22Rv1 (cell line): ENCODE measurements at regions not wholly inside any gene's neighbourhood (a gene's known extent, or its start where the extent isn't known, plus 50 kb on each side); places are given as distances from the start of the nearest gene placed in this dataset.

Experiments used
- H3K27ac ChIP-seq: fragments of 450-650 bp; 2 replicates; pipeline ENCODE4 v1.5.1; 2017
- ZFX ChIP-seq: fragments of 450-650 bp; IDR thresholded peaks from 2 replicates; pipeline ENCODE4 v1.6.1; 2017; ENCODE audit warnings: antibody characterized with exemption, borderline replicate concordance
- TF ChIP-seq, protein P1 (sequence below): fragments of 450-650 bp; IDR thresholded peaks from 2 replicates; pipeline ENCODE4 v1.5.1; 2017; ENCODE audit warnings: mild to moderate bottlenecking

DNA sequence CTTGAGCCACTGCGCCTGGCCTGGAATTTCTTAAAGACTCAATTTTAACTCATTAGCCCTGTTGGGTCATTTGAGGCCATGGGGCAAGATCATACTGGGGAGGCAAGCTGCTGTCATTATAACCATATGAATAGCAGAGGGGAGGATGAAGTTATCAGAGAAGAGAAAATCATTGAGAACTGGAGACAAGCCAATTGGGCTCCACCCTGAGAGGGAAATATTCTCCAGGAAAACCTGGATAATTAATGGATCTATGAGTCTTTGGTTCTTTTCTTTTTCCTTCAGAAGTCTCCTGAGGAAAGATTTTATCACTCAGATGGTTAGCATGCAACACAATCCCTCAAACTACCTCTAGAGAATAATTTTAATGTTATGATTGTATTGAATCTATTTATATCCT lies 569.6 kb upstream of the TUSC1 start:
- no peak for TF ChIP-seq ZFX
- TF ChIP-seq, protein P1, sequence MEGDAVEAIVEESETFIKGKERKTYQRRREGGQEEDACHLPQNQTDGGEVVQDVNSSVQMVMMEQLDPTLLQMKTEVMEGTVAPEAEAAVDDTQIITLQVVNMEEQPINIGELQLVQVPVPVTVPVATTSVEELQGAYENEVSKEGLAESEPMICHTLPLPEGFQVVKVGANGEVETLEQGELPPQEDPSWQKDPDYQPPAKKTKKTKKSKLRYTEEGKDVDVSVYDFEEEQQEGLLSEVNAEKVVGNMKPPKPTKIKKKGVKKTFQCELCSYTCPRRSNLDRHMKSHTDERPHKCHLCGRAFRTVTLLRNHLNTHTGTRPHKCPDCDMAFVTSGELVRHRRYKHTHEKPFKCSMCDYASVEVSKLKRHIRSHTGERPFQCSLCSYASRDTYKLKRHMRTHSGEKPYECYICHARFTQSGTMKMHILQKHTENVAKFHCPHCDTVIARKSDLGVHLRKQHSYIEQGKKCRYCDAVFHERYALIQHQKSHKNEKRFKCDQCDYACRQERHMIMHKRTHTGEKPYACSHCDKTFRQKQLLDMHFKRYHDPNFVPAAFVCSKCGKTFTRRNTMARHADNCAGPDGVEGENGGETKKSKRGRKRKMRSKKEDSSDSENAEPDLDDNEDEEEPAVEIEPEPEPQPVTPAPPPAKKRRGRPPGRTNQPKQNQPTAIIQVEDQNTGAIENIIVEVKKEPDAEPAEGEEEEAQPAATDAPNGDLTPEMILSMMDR, result no peak
- H3K27ac ChIP-seq, result no peak overlapping the region

DNA sequence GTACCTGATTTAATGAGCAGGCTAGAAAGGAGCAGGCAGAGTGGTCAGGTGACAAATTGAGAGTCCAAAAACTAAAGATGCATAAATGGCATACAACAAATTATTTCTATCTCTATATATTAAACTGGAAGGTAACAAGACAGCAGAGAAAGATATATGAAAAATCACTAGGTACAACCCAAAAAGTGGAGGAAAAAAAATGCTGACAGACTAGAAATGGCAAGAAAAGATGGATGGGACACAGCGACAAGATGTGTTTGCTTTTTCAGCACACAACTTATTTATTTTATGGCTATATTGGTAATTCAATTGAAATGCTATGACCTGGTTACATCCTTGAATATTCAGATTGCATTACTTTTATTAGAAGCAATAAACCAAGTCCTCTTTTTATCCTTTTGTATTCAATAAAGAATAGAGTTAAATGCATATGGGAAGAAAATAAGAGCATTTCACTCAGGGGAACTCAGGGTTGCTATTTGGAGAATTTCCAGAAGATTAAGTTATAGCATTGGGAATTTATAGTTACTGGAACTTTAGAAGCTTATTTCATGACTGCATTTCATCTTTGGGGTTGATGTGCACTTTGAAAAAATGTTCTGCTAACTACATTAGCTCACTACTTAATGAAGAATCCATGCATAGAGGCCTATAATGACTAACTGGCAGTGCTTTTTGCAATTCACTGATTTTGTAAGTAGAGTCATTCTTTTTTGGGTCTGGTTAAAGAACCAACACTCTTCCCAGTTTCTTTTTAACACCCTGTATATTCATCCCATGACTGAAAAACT lies 566.6 kb upstream of the TUSC1 start:
- H3K27ac ChIP-seq, result no peak overlapping the region
- TF ChIP-seq, protein P1, result no peak
- no peak for TF ChIP-seq ZFX

DNA sequence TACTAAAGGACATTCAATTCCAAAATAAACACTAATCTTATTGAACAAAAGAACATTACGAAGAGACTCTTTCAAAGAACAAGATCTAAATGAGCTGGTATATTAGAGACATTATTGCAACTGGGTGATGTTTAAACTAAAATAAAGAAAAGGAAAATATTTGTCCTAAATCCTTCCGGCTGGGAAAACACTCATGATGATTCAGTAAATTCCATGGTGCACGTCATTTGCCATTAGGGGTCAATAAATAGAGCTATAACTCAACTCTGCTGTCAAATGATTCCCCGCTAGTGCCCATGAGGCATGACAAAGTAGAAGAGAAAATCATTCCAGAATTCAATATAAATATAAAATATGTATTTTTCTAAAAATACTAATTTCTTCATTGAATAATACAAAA lies 565.5 kb upstream of the TUSC1 start:
- no peak overlapping the region for H3K27ac ChIP-seq
- no peak for TF ChIP-seq ZFX
- TF ChIP-seq, protein P1, result no peak

DNA sequence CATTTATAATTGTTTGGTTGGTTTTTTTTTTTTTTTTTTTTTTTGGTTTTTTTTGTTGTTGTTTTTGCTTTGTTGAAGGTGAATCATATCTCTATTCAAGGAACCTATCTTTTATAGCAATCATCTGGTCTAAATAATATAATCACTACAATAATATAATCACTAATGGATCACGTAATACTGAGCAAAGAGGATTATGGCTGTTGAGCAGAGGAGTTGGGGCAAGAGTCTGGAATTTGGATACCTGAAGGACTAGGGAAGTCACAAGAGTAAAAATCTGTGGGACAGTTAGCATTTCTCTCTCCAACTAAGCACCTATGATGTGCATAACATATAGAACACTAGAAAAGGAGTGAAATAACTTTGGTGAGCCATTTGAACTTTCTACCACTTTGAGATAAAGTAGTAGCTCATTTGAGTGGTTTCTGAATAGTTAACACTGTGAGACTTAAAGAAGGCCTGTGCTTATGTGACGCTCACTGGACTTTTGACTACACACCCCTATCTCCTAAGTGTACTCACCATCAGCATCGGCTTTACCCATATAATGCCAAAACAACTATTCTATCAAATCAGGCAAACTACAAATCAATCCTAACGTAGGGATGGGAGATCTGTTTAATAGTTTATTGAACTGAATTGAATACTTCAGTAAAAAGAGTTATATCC lies 564.9 kb upstream of the TUSC1 start:
- TF ChIP-seq, protein P1, result no peak
- TF ChIP-seq ZFX, result no peak
- no peak overlapping the region for H3K27ac ChIP-seq

DNA sequence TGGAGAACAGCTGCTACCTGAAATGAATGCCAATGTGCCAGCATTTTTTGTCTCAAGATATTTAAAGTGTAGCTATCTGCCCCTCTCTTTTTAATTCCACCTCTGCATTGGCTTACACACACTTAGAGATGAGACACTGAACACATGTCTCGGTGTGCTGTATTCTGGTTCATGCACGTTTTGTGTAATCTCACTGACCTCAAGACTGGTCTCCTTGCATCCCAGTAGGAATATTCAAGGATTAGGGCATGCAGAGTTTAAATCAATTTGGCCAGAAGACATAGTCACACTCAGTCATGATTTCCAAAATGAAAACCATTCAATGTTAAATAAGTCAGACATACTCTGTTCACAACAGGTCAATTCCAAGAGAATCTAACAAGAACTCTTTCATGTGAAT lies 561.8 kb upstream of the TUSC1 start:
- no peak overlapping the region for H3K27ac ChIP-seq
- TF ChIP-seq, protein P1, result no peak
- no peak for TF ChIP-seq ZFX

DNA sequence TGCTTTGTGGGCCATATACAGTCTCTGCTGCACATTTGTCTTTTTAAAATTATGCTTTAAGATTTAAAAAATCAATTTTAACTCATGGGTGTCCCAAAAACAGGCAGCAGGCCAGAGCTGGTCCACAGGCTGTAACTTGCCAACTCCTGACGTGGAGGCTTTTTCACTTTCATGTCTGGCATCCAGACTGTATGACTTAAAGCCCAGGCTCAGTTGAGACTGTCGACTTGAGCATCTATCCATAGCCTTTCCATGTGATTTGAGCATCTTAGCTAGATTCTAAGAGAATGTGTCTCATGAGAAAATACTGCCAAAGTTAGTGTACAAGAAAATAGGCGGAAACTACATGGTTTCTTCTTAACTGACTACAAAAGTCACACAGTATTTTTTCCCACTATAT lies 559.0 kb upstream of the TUSC1 start:
- no peak overlapping the region for H3K27ac ChIP-seq
- no peak for TF ChIP-seq ZFX
- TF ChIP-seq, protein P1, result no peak

DNA sequence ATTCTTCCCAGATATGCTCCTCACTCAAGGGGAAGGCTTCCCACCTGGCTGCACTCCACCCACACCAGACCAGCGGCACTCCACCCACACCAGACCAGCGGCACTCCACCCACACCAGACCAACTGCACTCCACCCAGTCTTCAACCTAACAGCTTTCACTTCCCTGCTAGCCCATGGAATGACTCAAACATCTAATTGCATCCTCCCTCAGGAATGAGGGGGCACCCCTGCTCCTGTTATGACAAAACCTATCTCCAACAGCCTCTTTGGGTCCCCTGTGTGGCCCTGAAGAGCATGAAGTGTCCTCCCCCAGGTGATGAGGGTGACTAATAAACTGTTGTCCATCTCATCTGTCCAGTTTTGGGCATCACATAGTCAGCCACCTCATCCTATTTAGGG lies 556.6 kb upstream of the TUSC1 start:
- TF ChIP-seq ZFX, result no peak
- TF ChIP-seq, protein P1, result no peak

More for the DNA sequence above, 556.6 kb upstream of the TUSC1 start:
- H3K27ac ChIP-seq, result no peak overlapping the region
